HG03064 (cell line): ENCODE measurements at regions not wholly inside any gene's neighbourhood (a gene's known extent, or its start where the extent isn't known, plus 50 kb on each side); places are given as distances from the start of the nearest gene placed in this dataset.

Experiments
- ATAC-seq: cut with Tn5 transposase; IDR thresholded peaks from one replicate; pipeline ENCODE4 v1.9.1; 2021; ENCODE audit warnings: low read depth; ENCODE audit not compliant: unreplicated experiment

DNA sequence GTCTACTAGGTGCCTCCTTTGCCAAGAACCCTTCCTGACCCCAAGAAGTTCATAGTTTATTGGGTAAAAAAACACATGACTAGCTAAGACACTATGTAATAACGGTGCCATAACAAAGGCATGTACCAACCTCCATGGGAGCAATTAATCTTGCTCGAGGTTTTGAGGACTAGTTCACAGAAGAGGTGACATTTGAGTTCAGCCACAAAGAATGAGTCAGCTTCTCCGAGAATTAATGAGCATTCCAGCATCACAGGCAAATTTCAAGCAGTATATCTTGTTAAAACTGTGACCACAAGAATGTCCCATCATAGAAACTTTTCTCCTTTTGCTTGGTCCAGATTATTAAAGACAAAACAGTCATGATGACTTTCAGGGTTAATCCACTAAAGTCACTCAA, 113.0 kb upstream of the RAP1B start:
- no peak for ATAC-seq

DNA sequence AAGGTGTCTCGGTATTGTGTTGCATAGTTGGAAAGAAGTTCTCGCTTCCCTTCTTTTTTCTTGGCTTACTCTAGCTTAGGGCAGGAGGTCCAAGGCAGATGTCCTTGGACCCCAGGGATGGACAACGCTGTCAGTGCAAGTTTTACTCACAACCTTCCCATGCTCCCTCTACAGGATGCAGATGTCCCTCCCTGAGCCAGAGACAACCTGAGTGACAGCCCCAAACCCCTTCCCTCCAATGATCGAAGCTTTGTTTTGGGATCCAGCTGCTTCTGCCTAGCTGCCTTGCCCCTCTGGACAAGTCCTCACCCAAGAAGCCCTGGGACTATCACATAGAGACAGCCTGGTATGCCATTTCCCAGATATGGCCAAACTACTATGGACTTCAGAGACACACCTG, 112.0 kb upstream of the RAP1B start:
- ATAC-seq, result no peak

DNA sequence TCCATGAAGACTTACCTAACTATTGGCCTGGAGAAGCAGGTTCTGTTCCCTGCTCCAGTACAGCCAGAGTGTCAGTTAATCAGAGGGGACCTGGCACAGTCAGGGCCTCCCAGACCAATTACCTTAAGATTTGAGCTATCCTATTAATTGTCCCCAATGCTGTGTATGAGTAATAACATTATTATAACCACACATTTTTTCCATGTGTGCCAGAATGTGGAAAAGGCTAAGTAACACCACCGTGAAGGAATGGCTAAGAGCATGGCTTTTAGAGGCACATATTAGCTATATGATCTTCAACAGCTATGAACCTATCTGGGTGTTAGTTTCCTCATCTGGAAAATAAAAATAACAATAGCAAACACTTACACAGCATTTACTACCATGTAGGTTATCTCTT, 111.1 kb upstream of the RAP1B start:
- ATAC-seq, result no peak

GRCh38 chr12:68501226-68501625, 109.5 kb upstream of the RAP1B start:
- no peak for ATAC-seq

DNA sequence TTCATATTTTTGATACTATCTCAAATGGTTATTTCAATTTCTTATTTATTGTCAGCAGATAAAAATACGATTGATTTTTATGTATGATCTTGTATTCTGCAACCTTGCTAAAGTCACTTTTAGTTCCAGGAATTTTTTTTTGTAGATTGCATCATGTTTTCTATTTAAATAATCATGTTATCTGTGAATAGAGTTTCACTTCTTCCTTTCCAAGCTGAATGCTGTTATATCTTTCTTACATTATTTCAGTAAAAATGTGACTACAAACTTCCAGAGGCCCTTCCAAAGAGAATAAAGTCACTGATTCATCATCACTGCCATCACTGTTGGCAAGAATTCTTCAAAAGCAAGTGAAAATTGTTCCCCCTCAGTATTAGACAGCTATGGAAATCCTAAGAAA, 104.7 kb upstream of the RAP1B start:
- no peak for ATAC-seq

DNA sequence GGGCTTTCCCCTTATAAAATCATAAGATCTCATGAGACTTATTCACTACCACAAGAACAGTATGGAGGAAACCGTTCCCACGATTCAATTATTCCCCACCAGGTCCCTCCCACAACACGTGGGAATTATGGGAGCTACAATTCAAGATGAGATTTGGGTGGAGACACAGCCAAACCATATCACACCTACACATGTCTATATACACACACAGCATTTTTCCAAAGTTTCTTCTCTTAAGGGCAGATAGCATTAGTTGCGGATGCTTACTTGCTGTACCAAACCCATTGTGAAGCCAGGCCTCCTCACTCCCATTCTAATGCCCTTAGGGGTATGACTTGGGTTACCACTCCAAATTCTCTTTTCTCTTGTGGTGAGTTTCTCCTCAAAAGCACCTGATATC, 104.1 kb upstream of the RAP1B start:
- ATAC-seq, result no peak

- ATAC-seq, result no peak
Measured at GRCh38 chr12:68507657-68508056, 103.0 kb upstream of the RAP1B start.

DNA sequence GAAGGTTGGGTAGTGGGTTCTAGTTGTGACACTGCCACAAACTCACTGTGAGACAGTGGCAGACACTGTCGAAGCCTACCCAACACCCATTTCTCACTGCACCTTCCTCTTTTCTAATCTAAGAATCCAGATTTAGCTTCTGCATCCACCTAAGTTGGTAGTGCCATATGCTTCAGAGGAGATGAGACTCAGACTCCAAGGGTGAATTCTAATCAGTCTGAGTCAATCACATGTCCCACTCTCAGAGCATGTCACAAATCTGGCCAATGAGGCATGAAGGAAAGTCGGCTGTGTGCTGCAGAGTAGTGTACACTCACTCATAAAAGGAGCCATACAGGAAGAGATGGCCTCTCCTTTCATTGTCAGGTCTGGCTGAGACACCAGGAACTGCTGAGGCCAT, 102.1 kb upstream of the RAP1B start:
- ATAC-seq, result no peak

DNA sequence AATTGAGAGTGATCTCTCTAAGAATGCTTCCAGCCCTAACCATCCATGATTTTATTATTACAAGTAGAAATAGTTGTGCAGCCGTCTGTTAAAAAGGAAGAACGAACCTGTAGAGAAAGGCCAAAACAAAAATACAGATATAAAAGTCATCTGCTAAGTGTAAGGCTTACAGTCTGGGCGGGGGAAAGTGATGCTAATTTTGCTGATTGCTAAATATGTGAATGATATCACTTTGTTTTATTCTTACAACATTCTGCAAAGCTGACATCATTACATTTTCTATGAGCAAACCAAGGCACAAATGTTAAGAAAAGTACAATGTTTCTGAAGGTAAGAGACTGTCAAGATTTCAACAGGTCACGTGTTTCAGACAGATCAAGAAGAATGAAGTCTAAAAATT, 101.5 kb upstream of the RAP1B start:
- ATAC-seq, result no peak

DNA sequence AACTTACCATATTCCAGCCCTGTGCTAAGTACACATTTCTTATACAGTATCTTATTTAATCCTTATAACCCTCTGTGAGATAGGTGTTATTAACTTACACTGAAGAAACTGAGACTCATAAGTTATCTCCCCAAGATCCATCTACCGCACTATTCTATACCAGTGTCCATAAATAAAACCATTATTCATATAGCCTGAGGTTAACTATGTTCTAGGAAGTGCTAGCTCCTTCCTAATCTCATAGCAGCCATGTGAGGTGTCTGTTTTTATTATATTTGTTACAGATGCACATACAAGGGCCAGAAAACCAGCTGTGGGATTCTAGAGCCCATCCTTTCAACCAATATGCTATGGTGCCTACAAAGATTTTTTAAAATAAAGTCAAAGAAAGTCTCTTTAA, 100.3 kb upstream of the RAP1B start:
- ATAC-seq, result no peak

GRCh38 chr12:68514807-68515411, 95.8 kb upstream of the RAP1B start:
- ATAC-seq, result no peak

DNA sequence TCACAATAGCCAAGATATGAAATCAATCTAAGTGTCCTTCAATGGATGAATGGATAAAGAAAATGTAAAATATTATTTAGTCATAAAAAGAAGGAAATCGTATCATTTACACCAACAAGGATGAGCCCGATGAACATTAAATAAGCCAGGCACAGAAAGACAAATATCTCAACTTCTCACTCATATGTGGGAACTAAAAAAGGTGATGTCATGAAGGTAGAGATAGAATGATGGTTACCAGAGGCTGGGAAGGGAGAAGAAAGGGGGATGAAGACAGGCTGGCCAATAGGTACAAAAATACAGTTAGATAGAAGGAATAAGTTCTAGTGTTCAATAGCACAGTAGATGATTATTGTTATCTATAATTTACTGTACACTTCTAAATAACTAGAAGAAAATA, 94.9 kb upstream of the RAP1B start:
- ATAC-seq, result no peak

- no peak for ATAC-seq
Measured at GRCh38 chr12:68521321-68521839, 89.3 kb upstream of the RAP1B start.

DNA sequence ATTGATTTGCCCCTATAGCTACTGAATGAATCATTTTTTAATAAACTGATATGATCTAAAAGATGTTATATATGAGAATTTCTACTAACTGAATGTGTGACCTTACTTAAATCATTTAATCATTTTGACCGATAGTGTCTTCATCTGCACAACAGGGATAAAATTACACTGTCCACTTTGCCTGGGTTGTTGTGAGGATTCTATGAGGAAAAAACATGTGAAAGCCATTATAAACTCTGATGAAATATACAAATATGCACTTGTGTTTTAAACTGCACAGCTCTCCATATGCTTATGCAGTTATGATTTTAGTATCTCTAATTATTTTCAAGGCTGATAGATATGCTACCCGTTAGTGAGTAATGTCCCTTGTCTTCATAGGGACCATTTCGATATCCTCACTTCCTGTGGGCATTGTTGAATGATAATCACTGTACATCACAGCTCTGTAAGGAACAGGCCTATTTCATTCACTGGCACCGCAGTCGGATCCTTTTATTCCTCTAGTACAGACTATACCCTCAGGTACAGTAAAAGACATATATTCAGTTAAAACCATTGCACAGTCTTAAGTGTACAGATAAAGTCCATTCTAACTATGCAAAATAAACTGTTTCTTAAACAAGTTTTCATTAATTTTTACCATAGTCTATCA, 88.7 kb upstream of the RAP1B start:
- ATAC-seq, result no peak

DNA sequence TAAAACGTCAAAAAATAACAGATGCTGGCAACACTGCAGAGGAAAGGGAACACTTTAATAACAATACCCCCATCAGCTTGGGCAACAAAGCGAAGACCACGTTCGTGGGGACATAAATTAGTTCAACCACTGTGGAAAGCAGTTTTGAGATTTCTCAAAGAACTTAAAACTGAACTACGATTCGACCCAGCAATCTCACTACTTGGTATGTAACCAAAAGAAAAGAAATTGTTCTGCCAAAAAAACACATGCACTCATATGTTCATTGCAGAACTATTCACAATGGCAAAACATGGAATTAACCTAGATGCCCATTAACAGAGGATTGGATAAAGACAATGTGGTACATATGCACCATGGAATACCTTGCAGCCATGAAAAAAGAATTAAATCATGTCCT, 81.2 kb upstream of the RAP1B start:
- ATAC-seq, result no peak

- ATAC-seq, result no peak
Measured at GRCh38 chr12:68529869-68530268, 80.8 kb upstream of the RAP1B start.

GRCh38 chr12:68530299-68530698, 80.4 kb upstream of the RAP1B start:
- no peak for ATAC-seq

- ATAC-seq, result no peak
Measured at GRCh38 chr12:68530965-68531364, 79.7 kb upstream of the RAP1B start.

GRCh38 chr12:68532204-68532886, 78.4 kb upstream of the RAP1B start:
- no peak for ATAC-seq

- no peak for ATAC-seq
Measured at GRCh38 chr12:68532887-68533248, 77.8 kb upstream of the RAP1B start.

DNA sequence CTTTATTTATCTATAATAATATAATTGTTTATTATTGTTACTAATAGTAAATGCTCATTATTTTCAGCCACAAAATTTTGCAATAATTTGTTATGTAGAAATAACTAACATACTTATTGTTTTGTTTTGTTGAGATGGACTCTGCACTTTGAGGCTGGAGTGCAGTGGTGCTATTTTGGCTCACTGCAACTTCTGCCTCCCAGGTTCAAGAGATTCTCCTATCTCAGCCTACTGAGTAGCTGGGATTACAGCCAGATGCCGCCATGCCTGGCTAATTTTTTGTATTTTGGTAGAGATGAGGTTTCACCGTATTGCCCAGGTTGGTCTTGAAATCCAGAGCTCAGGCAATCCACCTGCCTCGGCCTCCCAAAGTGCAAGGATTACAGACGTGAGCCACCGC, 76.6 kb upstream of the RAP1B start:
- no peak for ATAC-seq

DNA sequence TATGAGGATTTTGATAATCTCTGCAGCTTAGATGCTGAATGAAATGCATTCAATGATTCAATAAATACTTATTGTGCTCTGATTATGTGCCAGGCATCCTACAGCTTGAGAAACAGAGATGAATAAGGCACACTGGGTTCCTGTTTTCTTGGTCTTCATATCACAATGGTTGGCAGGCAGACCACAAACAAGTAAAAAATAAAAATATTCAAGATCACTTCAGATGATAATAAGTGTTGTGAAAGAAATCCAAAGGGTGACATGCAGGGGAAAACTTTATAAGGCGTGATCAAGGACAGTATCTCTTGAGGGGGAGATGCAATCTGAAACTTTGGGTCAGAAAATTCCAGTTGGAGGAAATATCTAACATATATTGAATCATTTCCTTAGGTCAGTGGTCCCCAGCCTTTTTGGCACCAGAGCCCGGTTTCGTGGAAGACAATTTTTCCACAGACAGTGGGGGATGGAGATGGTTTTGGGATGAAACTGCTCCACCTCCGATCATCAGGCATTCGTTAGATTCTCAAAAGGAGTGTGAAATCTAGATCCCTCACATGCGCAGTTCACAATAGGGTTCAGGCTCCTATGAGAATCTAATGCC, 73.7 kb upstream of the RAP1B start:
- ATAC-seq, result no peak
